Osteoblast (primary cell): ENCODE measurements at regions not wholly inside any gene's neighbourhood (a gene's known extent, or its start where the extent isn't known, plus 50 kb on each side); places are given as distances from the start of the nearest gene placed in this dataset.

Experiments
- DNase-seq: peaks from one replicate; pipeline ENCODE4 v3.0.0; 2011; ENCODE audit warnings: low spot score, mixed read lengths; ENCODE audit not compliant: insufficient read length; ENCODE audit errors: missing footprints
- H2AFZ ChIP-seq: 2 replicates; pipeline ENCODE4 v1.6.0; 2011; ENCODE audit warnings: mild to moderate bottlenecking, low read length
- H3K27ac ChIP-seq: 2 replicates; pipeline ENCODE4 v1.5.1; 2011; ENCODE audit warnings: mild to moderate bottlenecking, low read depth, low read length, moderate library complexity
- H3K27me3 ChIP-seq: 2 replicates; pipeline ENCODE4 v1.6.0; 2012; ENCODE audit warnings: mild to moderate bottlenecking, control low read depth, inconsistent platforms, low read length, moderate library complexity; ENCODE audit not compliant: insufficient read depth
- H3K36me3 ChIP-seq: 2 replicates; pipeline ENCODE4 v1.5.1; 2011; ENCODE audit warnings: mild to moderate bottlenecking, low read length, control low read depth, moderate library complexity; ENCODE audit not compliant: insufficient read depth
- H3K4me1 ChIP-seq: 2 replicates; pipeline ENCODE4 v1.5.1; 2011; ENCODE audit warnings: mild to moderate bottlenecking, low read length, control low read depth, moderate library complexity; ENCODE audit not compliant: insufficient read depth
- H3K4me2 ChIP-seq: 2 replicates; pipeline ENCODE4 v1.6.0; 2011; ENCODE audit warnings: mild to moderate bottlenecking, low read length; ENCODE audit not compliant: insufficient read depth
- H3K4me3 ChIP-seq: fragments of 200-600 bp; sonication (generic); 3 replicates; pipeline ENCODE4 v1.5.1; 2012; ENCODE audit warnings: mild to moderate bottlenecking, low read length, inconsistent platforms; ENCODE audit not compliant: insufficient read depth
- H3K79me2 ChIP-seq: 2 replicates; pipeline ENCODE4 v1.6.0; 2012; ENCODE audit warnings: mild to moderate bottlenecking, low read length, control low read depth, inconsistent platforms; ENCODE audit not compliant: insufficient read depth
- H3K9me3 ChIP-seq: 2 replicates; pipeline ENCODE4 v1.5.1; 2011; ENCODE audit warnings: low read depth, low read length, control low read depth
- H4K20me1 ChIP-seq: 2 replicates; pipeline ENCODE4 v1.6.0; 2012; ENCODE audit warnings: mild to moderate bottlenecking, low read length, control low read depth; ENCODE audit not compliant: insufficient read depth
- CTCF ChIP-seq: IDR thresholded peaks from 2 replicates; pipeline ENCODE4 v1.5.1; 2011; ENCODE audit warnings: mild to moderate bottlenecking, low read depth, low read length, moderate library complexity; ENCODE audit errors: extremely low read depth

GRCh38 chr9:105038051-105038450 is 110.1 kb upstream of the ABCA1 start:
- Histone ChIP-seq H3K4me3 (no peak overlapping the region), H3K79me2 (no peaks in the 10 kb centered on the region), H3K27ac (no peak overlapping the region), H3K4me1 (peaks cover 4% of the 10 kb centered on the region), H3K4me2 (no peak overlapping the region), H4K20me1 (no peaks in the 10 kb centered on the region), H3K27me3 (no peaks in the 10 kb centered on the region), H2AFZ (peak overlapping the region; percentile 47), H3K36me3 (no peaks in the 10 kb centered on the region), H3K9me3 (no peaks in the 10 kb centered on the region)
- TF ChIP-seq CTCF = no peak
- DNase-seq = no peak

GRCh38 chr9:105039175-105039799 is 111.3 kb upstream of the ABCA1 start:
- H3K4me1 ChIP-seq = peaks cover 4% of the 10 kb centered on the region
- H3K9me3 ChIP-seq = no peaks in the 10 kb centered on the region
- TF ChIP-seq CTCF = no peak
- no peak overlapping the region for H3K27ac ChIP-seq
- H3K36me3 ChIP-seq = no peaks in the 10 kb centered on the region
- H3K79me2 ChIP-seq = no peaks in the 10 kb centered on the region
- H2AFZ ChIP-seq = no peak overlapping the region
- no peaks in the 10 kb centered on the region for H3K27me3 ChIP-seq
- no peak overlapping the region for H3K4me3 ChIP-seq
- H4K20me1 ChIP-seq = no peaks in the 10 kb centered on the region
- no peak for DNase-seq
- H3K4me2 ChIP-seq = no peak overlapping the region

- no peak overlapping the region for H3K4me2 ChIP-seq
- H3K27me3 ChIP-seq = no peaks in the 10 kb centered on the region
- H3K27ac ChIP-seq = no peak overlapping the region
- H3K36me3 ChIP-seq = no peaks in the 10 kb centered on the region
- no peak overlapping the region for H3K4me3 ChIP-seq
- H3K79me2 ChIP-seq = no peaks in the 10 kb centered on the region
- peaks cover 1% of the 10 kb centered on the region for H3K4me1 ChIP-seq
- H3K9me3 ChIP-seq = no peaks in the 10 kb centered on the region
- TF ChIP-seq CTCF = no peak
- no peaks in the 10 kb centered on the region for H4K20me1 ChIP-seq
- DNase-seq = no peak
- no peak overlapping the region for H2AFZ ChIP-seq
These were observed 115.5 kb upstream of the ABCA1 start for GRCh38 chr9:105043370-105043936.

GRCh38 chr9:105044518-105044917 is 116.6 kb upstream of the ABCA1 start:
- Histone ChIP-seq H3K4me2 (no peak overlapping the region), H4K20me1 (no peaks in the 10 kb centered on the region), H3K9me3 (no peaks in the 10 kb centered on the region), H3K27ac (no peak overlapping the region), H3K27me3 (no peaks in the 10 kb centered on the region), H3K4me3 (no peak overlapping the region), H3K4me1 (no peaks in the 10 kb centered on the region), H3K36me3 (no peaks in the 10 kb centered on the region), H3K79me2 (no peaks in the 10 kb centered on the region), H2AFZ (no peak overlapping the region)
- DNase-seq = no peak
- TF ChIP-seq CTCF = no peak
